ENCODE measurements at regions not wholly inside any gene's neighbourhood (a gene's known extent, or its start where the extent isn't known, plus 50 kb on each side); places are given as distances from the start of the nearest gene placed in this dataset.

- H3K9me3 Mint-ChIP-seq = no peaks in the 10 kb centered on the region
- H3K4me1 Mint-ChIP-seq = peaks cover 18% of the 10 kb centered on the region
- TF ChIP-seq CTCF (IDR thresholded peaks at IDR 0.05; ENCODE audit: unreplicated experiment in 3 of 3) = no peak
- no peaks in the 10 kb centered on the region for H3K27me3 Mint-ChIP-seq (ENCODE audit: low read depth)
- no peaks in the 10 kb centered on the region for H3K36me3 Mint-ChIP-seq (ENCODE audit: low read depth)
- H3K4me3 Mint-ChIP-seq = no peak overlapping the region
- H3K27ac Mint-ChIP-seq = no peak overlapping the region
Measured at GRCh38 chr2:17251171-17251570, 267.1 kb downstream of the RAD51AP2 start.

- H3K27ac Mint-ChIP-seq = peak overlapping the region in 1 of 3 experiments; percentile 8
- TF ChIP-seq CTCF (IDR thresholded peaks at IDR 0.05; ENCODE audit: unreplicated experiment in 3 of 3) = no peak
- no peak overlapping the region for H3K4me3 Mint-ChIP-seq
- no peaks in the 10 kb centered on the region for H3K9me3 Mint-ChIP-seq
- peaks cover 19% of the 10 kb centered on the region for H3K4me1 Mint-ChIP-seq
- H3K27me3 Mint-ChIP-seq (ENCODE audit: low read depth) = no peaks in the 10 kb centered on the region
- no peaks in the 10 kb centered on the region for H3K36me3 Mint-ChIP-seq (ENCODE audit: low read depth)
Measured at GRCh38 chr2:17249249-17249648, 269.0 kb downstream of the RAD51AP2 start.

GRCh38 chr2:17245906-17246305 lies 272.3 kb downstream of the RAD51AP2 start:
- H3K27me3 Mint-ChIP-seq (ENCODE audit: low read depth) = no peaks in the 10 kb centered on the region
- no peaks in the 10 kb centered on the region for H3K36me3 Mint-ChIP-seq (ENCODE audit: low read depth)
- TF ChIP-seq CTCF (IDR thresholded peaks at IDR 0.05; ENCODE audit: unreplicated experiment in 3 of 3) = no peak
- peaks cover 23% of the 10 kb centered on the region for H3K4me1 Mint-ChIP-seq
- H3K27ac Mint-ChIP-seq = peak overlapping the region; percentile 29 to 33 (median 32)
- no peaks in the 10 kb centered on the region for H3K9me3 Mint-ChIP-seq
- H3K4me3 Mint-ChIP-seq = peak overlapping the region in 1 of 3 experiments; percentile 31

- H3K36me3 Mint-ChIP-seq (ENCODE audit: low read depth) = no peaks in the 10 kb centered on the region
- TF ChIP-seq CTCF (IDR thresholded peaks at IDR 0.05; ENCODE audit: unreplicated experiment in 3 of 3) = no peak
- no peak overlapping the region for H3K27ac Mint-ChIP-seq
- H3K9me3 Mint-ChIP-seq = peaks cover 2% of the 10 kb centered on the region
- peaks cover 23% of the 10 kb centered on the region for H3K4me1 Mint-ChIP-seq
- no peaks in the 10 kb centered on the region for H3K27me3 Mint-ChIP-seq (ENCODE audit: low read depth)
- H3K4me3 Mint-ChIP-seq = no peak overlapping the region
Measured at GRCh38 chr2:17242813-17243485, 275.3 kb downstream of the RAD51AP2 start.

GRCh38 chr2:17239550-17239949 lies 278.7 kb downstream of the RAD51AP2 start:
- Mint-ChIP-seq H3K9me3 (peaks cover 2% of the 10 kb centered on the region), H3K27ac (no peak overlapping the region), H3K36me3 (ENCODE audit: low read depth) (no peaks in the 10 kb centered on the region), H3K27me3 (ENCODE audit: low read depth) (no peaks in the 10 kb centered on the region), H3K4me3 (no peak overlapping the region), H3K4me1 (peaks cover 6% of the 10 kb centered on the region)
- TF ChIP-seq CTCF (IDR thresholded peaks at IDR 0.05; ENCODE audit: unreplicated experiment in 3 of 3) = no peak

GRCh38 chr2:17235167-17235566 lies 283.1 kb downstream of the RAD51AP2 start:
- no peak for TF ChIP-seq CTCF (IDR thresholded peaks at IDR 0.05; ENCODE audit: unreplicated experiment in 3 of 3)
- Mint-ChIP-seq H3K27me3 (ENCODE audit: low read depth) (no peaks in the 10 kb centered on the region), H3K9me3 (no peaks in the 10 kb centered on the region), H3K36me3 (ENCODE audit: low read depth) (no peaks in the 10 kb centered on the region), H3K4me3 (no peak overlapping the region), H3K4me1 (no peaks in the 10 kb centered on the region), H3K27ac (no peak overlapping the region)
